ENCODE measurements at regions not wholly inside any gene's neighbourhood (a gene's known extent, or its start where the extent isn't known, plus 50 kb on each side); places are given as distances from the start of the nearest gene placed in this dataset.

DNA sequence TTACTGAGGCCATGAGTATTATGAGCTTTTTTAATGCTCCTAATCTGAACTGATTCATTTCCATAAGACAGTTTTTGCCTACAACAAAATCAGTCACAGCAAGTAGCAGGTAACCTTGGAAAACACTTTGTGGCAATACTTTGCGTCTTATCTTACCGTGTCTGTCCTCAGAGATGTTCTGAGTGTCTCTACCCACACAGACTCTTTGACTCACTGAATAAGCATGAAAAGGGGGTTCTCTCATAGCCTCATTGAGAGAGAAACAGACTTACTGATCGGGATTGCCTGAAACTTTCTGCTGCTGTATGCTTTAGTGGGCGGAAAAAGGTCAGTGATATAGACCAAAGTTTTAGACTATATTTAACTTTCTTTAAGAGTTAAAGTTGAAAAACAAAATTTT lies 92.6 kb downstream of the MYL12B start:
- DNase-seq (ENCODE audit: low read depth): no peak
- no peak overlapping the region for H3K4me3 ChIP-seq (ENCODE audit: control insufficient read depth, low read depth, low read length)
- TF ChIP-seq, protein P1, sequence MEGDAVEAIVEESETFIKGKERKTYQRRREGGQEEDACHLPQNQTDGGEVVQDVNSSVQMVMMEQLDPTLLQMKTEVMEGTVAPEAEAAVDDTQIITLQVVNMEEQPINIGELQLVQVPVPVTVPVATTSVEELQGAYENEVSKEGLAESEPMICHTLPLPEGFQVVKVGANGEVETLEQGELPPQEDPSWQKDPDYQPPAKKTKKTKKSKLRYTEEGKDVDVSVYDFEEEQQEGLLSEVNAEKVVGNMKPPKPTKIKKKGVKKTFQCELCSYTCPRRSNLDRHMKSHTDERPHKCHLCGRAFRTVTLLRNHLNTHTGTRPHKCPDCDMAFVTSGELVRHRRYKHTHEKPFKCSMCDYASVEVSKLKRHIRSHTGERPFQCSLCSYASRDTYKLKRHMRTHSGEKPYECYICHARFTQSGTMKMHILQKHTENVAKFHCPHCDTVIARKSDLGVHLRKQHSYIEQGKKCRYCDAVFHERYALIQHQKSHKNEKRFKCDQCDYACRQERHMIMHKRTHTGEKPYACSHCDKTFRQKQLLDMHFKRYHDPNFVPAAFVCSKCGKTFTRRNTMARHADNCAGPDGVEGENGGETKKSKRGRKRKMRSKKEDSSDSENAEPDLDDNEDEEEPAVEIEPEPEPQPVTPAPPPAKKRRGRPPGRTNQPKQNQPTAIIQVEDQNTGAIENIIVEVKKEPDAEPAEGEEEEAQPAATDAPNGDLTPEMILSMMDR (IDR thresholded peaks at IDR 0.05; ENCODE audit: control insufficient read depth, insufficient read depth, low read depth, low read length, missing control alignments): no peak

GRCh38 chr18:3356614-3357013 lies 93.4 kb upstream of the TGIF1 start:
- no peak overlapping the region for H3K4me3 ChIP-seq (ENCODE audit: control insufficient read depth, low read depth, low read length)
- TF ChIP-seq, protein P1 (IDR thresholded peaks at IDR 0.05; ENCODE audit: control insufficient read depth, insufficient read depth, low read depth, low read length, missing control alignments): no peak

GRCh38 chr18:3357516-3357915 lies 92.5 kb upstream of the TGIF1 start:
- DNase-seq (ENCODE audit: low read depth): no peak
- no peak overlapping the region for H3K4me3 ChIP-seq (ENCODE audit: control insufficient read depth, low read depth, low read length)
- TF ChIP-seq, protein P1 (IDR thresholded peaks at IDR 0.05; ENCODE audit: control insufficient read depth, insufficient read depth, low read depth, low read length, missing control alignments): no peak

More at GRCh38 chr18:3356614-3357013, 93.4 kb upstream of the TGIF1 start:
- DNase-seq (ENCODE audit: low read depth): no peak

DNA sequence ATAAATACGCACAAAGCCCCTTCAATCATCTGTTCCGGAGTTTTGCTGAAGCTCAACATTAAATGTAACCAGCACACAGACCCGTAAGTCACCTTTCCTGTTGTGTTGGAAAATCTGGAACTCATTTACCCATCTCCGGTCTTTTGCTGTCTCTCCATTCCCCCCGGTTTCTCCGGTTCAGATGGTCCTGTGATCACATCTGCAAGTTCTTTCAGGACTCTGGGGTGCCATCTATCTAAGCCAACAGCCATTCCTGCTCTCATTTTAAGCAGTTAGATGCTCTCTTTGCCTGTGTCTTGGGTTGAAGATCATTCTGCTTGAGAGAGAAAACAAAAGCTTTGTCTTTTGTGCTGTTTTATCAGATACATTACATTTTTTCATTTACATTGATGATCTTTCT lies 91.7 kb upstream of the TGIF1 start:
- TF ChIP-seq, protein P1 (IDR thresholded peaks at IDR 0.05; ENCODE audit: control insufficient read depth, insufficient read depth, low read depth, low read length, missing control alignments): no peak

DNA sequence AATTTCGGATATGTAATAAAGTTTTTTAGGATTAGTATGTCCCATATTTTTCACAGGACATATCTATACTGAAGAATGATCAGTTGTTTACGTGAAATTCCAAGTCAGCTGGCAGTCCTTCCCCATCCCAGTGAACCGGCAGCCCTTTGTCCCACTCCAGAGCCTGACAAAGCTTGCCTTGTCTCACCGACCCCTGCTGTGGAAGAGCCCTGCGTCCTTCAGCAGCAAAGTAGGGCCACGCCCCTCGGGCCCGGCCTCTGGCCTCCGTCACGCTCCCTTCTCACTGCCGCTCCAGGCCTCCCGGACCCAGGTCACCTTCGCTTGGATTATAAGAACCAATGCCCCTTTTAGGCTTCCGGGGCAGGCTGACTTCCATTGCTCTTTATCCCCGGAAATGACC lies 89.8 kb upstream of the TGIF1 start:
- H3K4me3 ChIP-seq (ENCODE audit: control insufficient read depth, low read depth, low read length): no peak overlapping the region
- DNase-seq (ENCODE audit: low read depth): no peak
- TF ChIP-seq, protein P1 (IDR thresholded peaks at IDR 0.05; ENCODE audit: control insufficient read depth, insufficient read depth, low read depth, low read length, missing control alignments): no peak

More for the DNA sequence above, 91.7 kb upstream of the TGIF1 start:
- H3K4me3 ChIP-seq (ENCODE audit: control insufficient read depth, low read depth, low read length): no peak overlapping the region
- DNase-seq (ENCODE audit: low read depth): no peak

DNA sequence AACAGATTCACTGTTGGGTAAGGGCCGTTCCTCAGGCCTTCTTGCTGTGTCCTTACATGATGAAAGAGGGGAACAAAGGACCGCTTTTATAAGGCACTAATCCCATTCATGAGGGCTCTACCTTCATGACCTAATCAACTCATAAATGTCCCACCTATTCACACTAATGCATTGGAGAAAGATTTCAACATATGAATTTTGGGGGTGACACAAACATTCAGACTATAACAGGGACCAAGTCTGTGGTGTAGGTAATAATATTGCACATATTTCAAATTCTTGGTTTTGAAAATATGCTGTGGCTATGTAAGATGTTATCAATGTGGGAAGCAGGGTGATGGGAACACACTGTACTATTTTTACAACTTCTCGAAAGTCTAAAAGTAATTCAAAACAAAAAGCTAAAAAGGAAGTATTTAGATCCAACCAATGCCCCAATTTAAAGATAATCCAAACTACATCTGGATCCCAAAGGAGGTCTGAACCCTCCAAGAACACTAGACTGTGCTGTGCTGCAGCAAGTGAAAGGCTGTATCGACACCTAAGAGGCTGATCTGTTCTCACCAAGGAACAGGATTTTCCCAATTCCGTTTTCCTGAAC lies 82.4 kb upstream of the TGIF1 start:
- H3K4me3 ChIP-seq (ENCODE audit: control insufficient read depth, low read depth, low read length): no peak overlapping the region
- TF ChIP-seq, protein P1 (IDR thresholded peaks at IDR 0.05; ENCODE audit: control insufficient read depth, insufficient read depth, low read depth, low read length, missing control alignments): no peak
- no peak for DNase-seq (ENCODE audit: low read depth)
